GM23248 (cell line): ENCODE measurements at regions not wholly inside any gene's neighbourhood (a gene's known extent, or its start where the extent isn't known, plus 50 kb on each side); places are given as distances from the start of the nearest gene placed in this dataset.

Experiments
- DNase-seq: peaks from one replicate; pipeline ENCODE4 v3.0.0-alpha.2; 2015
- H2AFZ ChIP-seq: fragments of 200-600 bp; sonication (generic); 2 replicates; pipeline ENCODE4 v1.6.1; 2016; ENCODE audit warnings: antibody characterized with exemption
- H3F3A ChIP-seq: fragments of 200-600 bp; sonication (generic); 2 replicates; pipeline ENCODE4 v1.6.1; 2016; ENCODE audit warnings: mild to moderate bottlenecking, antibody characterized with exemption, mixed run types; ENCODE audit not compliant: insufficient read depth
- H3K27ac ChIP-seq: fragments of 200-600 bp; sonication (generic); 2 replicates; pipeline ENCODE4 v1.5.1; 2016; ENCODE audit warnings: mild to moderate bottlenecking
- H3K27me3 ChIP-seq: fragments of 200-600 bp; sonication (generic); replicated peaks from 2 replicates; pipeline ENCODE4 v1.6.1; 2016; ENCODE audit warnings: mild to moderate bottlenecking; ENCODE audit not compliant: insufficient read depth
- H3K36me3 ChIP-seq: fragments of 200-600 bp; sonication (generic); 2 replicates; pipeline ENCODE4 v1.6.1; 2016; ENCODE audit warnings: low read depth, mild to moderate bottlenecking
- H3K4me1 ChIP-seq: fragments of 200-600 bp; sonication (generic); 2 replicates; pipeline ENCODE4 v1.6.1; 2016; ENCODE audit warnings: mild to moderate bottlenecking; ENCODE audit not compliant: insufficient read depth
- H3K4me2 ChIP-seq: fragments of 200-600 bp; sonication (generic); one replicate; pipeline ENCODE4 v1.6.1; 2016; ENCODE audit warnings: mild to moderate bottlenecking; ENCODE audit not compliant: unreplicated experiment
- H3K4me3 ChIP-seq: fragments of 200-600 bp; sonication (generic); 2 replicates; pipeline ENCODE4 v1.5.1; 2016; ENCODE audit warnings: mild to moderate bottlenecking
- H3K79me2 ChIP-seq: fragments of 200-600 bp; sonication (generic); 2 replicates; pipeline ENCODE4 v1.6.1; 2016; ENCODE audit warnings: mild to moderate bottlenecking; ENCODE audit not compliant: insufficient read depth
- H3K9ac ChIP-seq: fragments of 200-600 bp; sonication (generic); 2 replicates; pipeline ENCODE4 v1.6.1; 2016; ENCODE audit warnings: mild to moderate bottlenecking
- H3K9me2 ChIP-seq: fragments of 200-600 bp; sonication (generic); 2 replicates; pipeline ENCODE4 v1.6.1; 2016; ENCODE audit warnings: mixed run types, mild to moderate bottlenecking, moderate library complexity; ENCODE audit not compliant: insufficient read depth
- H3K9me3 ChIP-seq: fragments of 200-600 bp; sonication (generic); one replicate; pipeline ENCODE4 v1.6.1; 2017; ENCODE audit warnings: low read depth
- H4K20me1 ChIP-seq: fragments of 200-600 bp; sonication (generic); 2 replicates; pipeline ENCODE4 v1.6.0; 2016; ENCODE audit not compliant: insufficient read depth
- EZH2 ChIP-seq: fragments of 200-600 bp; sonication (generic); IDR thresholded peaks from 2 replicates; pipeline ENCODE4 v1.6.1; 2018; ENCODE audit warnings: antibody characterized with exemption, mild to moderate bottlenecking; ENCODE audit not compliant: insufficient read depth, poor library complexity, severe bottlenecking
- EZH2phosphoT487 ChIP-seq: fragments of 200-600 bp; sonication (generic); IDR thresholded peaks from 2 replicates; pipeline ENCODE4 v1.6.1; 2018; ENCODE audit warnings: antibody characterized with exemption, moderate library complexity, mild to moderate bottlenecking, low read depth; ENCODE audit not compliant: insufficient read depth
- WGBS, 2 experiments: methylation state at CpG; one replicate each; pipeline ENCODE4 v1.1.6; 2015 to 2017; ENCODE audit warnings: low lambda C conversion rate in 2 of 2, low coverage in 1 of 2; ENCODE audit errors: missing lambda C conversion rate in 2 of 2; 5-methylcytosine and 5-hydroxymethylcytosine counted together
- in situ Hi-C: fragments of 300-500 bp; cut with MboI; formaldehyde crosslinking; loops from 2 replicates; pipeline ENCODE4 v1.15.0; 2020

DNA sequence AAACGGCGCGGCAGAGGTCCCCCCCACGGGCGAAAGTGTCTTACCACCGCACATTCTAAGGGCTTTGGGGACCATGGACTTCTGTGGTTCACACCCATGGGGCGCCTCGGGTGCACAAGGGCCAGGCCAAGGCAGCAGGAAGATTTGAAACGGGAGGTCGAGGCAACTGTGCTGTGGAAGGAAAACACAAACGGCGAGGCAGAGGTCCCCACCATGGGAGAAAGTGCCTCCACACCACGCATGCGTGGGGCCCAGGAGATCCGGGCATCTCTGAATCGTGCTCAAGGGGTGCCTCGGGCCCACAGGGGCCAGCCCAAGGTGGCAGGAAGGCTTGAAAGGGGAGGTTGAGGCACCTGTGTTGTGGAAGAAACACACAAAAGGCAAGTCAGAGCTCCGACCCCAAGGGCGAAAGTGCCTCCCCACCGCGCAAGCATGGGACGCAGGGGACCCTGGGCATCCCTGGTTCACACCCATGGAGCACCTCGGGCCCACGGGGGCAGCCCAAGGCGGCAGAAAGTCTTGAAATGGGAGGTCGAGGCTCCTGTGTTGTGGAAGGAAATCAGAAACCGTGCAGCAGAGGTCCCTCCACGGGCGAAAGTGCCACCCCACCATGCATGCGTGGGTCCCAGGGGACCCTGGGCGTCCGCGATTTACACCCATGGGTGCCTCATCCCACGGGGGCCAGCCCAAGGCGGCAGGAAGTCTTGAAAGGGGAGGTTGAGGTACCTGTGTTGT lies 371.0 kb downstream of the ALG10 start:
- Histone ChIP-seq H3F3A (no peaks in the 10 kb centered on the region), H3K79me2 (no peaks in the 10 kb centered on the region), H3K9ac (no peak overlapping the region), H3K4me1 (no peaks in the 10 kb centered on the region), H3K4me3 (no peak overlapping the region), H3K36me3 (no peaks in the 10 kb centered on the region), H3K4me2 (no peak overlapping the region), H3K9me3 (no peaks in the 10 kb centered on the region), H3K27ac (no peak overlapping the region), H3K9me2 (no peaks in the 10 kb centered on the region), H2AFZ (no peak overlapping the region), H4K20me1 (no peaks in the 10 kb centered on the region), H3K27me3 (no peaks in the 10 kb centered on the region)
- 23 to 26% methylated on average over 34 to 35 of the region's 35 CpGs for WGBS, 2 experiments
- in situ Hi-C loops = no loop called here
- TF ChIP-seq EZH2phosphoT487 = no peak
- no peak for TF ChIP-seq EZH2
- DNase-seq = no peak

- DNase-seq = no peak
- Histone ChIP-seq H3K4me2 (no peak overlapping the region), H4K20me1 (no peaks in the 10 kb centered on the region), H3K36me3 (no peaks in the 10 kb centered on the region), H3K27ac (no peak overlapping the region), H3K4me3 (no peak overlapping the region), H3K4me1 (no peaks in the 10 kb centered on the region), H3K79me2 (no peaks in the 10 kb centered on the region), H3K9ac (no peak overlapping the region), H3K9me3 (no peaks in the 10 kb centered on the region), H3K27me3 (no peaks in the 10 kb centered on the region), H3K9me2 (no peaks in the 10 kb centered on the region), H2AFZ (no peak overlapping the region), H3F3A (no peaks in the 10 kb centered on the region)
- 21 to 33% methylated on average over 4 to 10 of the region's 10 CpGs for WGBS, 2 experiments
- in situ Hi-C loops = no loop called here
- TF ChIP-seq EZH2 (no peak), EZH2phosphoT487 (no peak)
Observed at GRCh38 chr12:34393821-34394150, 371.5 kb downstream of the ALG10 start.

- H3K9ac ChIP-seq = no peak overlapping the region
- H4K20me1 ChIP-seq = no peaks in the 10 kb centered on the region
- H3K79me2 ChIP-seq = no peaks in the 10 kb centered on the region
- no peaks in the 10 kb centered on the region for H3F3A ChIP-seq
- no peaks in the 10 kb centered on the region for H3K9me3 ChIP-seq
- H2AFZ ChIP-seq = no peak overlapping the region
- in situ Hi-C loops = no loop called here
- no peak for DNase-seq
- H3K4me2 ChIP-seq = no peak overlapping the region
- H3K36me3 ChIP-seq = no peaks in the 10 kb centered on the region
- TF ChIP-seq EZH2phosphoT487 (no peak), EZH2 (no peak)
- H3K4me3 ChIP-seq = no peak overlapping the region
- WGBS, 2 experiments = 33 to 39% methylated on average over 26 to 29 of the region's 29 CpGs
- H3K4me1 ChIP-seq = no peaks in the 10 kb centered on the region
- H3K27ac ChIP-seq = no peak overlapping the region
- H3K27me3 ChIP-seq = no peaks in the 10 kb centered on the region
- H3K9me2 ChIP-seq = no peaks in the 10 kb centered on the region
Observed at GRCh38 chr12:34394211-34395055, 372.1 kb downstream of the ALG10 start.

GRCh38 chr12:34395056-34396005 lies 373.0 kb downstream of the ALG10 start:
- Histone ChIP-seq H3K27me3 (no peaks in the 10 kb centered on the region), H3K9ac (no peak overlapping the region), H3K9me3 (no peaks in the 10 kb centered on the region), H3K79me2 (no peaks in the 10 kb centered on the region), H4K20me1 (no peaks in the 10 kb centered on the region), H3K4me3 (no peak overlapping the region), H3K36me3 (no peaks in the 10 kb centered on the region), H3K4me1 (no peaks in the 10 kb centered on the region), H3K4me2 (no peak overlapping the region), H3K27ac (no peak overlapping the region), H2AFZ (no peak overlapping the region), H3K9me2 (no peaks in the 10 kb centered on the region), H3F3A (no peaks in the 10 kb centered on the region)
- 40 to 41% methylated on average over 28 of the region's 28 CpGs for WGBS, 2 experiments
- DNase-seq = no peak
- in situ Hi-C loops = no loop called here
- TF ChIP-seq EZH2 = no peak
- TF ChIP-seq EZH2phosphoT487 = no peak
